ENCODE measurements at regions not wholly inside any gene's neighbourhood (a gene's known extent, or its start where the extent isn't known, plus 50 kb on each side); places are given as distances from the start of the nearest gene placed in this dataset.

GRCh38 chr6:11331111-11331510 is 98.6 kb upstream of the NEDD9 start:
- no peak for TF ChIP-seq POLR2A (IDR thresholded peaks at IDR 0.05)
- TF ChIP-seq CTCF (IDR thresholded peaks at IDR 0.05) = no peak

Measured in Peyer's patch (tissue), 4 donors.